ENCODE measurements at regions not wholly inside any gene's neighbourhood (a gene's known extent, or its start where the extent isn't known, plus 50 kb on each side); places are given as distances from the start of the nearest gene placed in this dataset.

- H4K5ac ChIP-seq (ENCODE audit: insufficient read length, low read depth, low read length): no peak overlapping the region
- WGBS, 2 experiments (ENCODE audit: extremely low coverage in 1 of 2, insufficient coverage in 1 of 2, insufficient read length in 1 of 2, insufficient replicate concordance in 2 of 2, low coverage in 1 of 2, low lambda C conversion rate in 2 of 2, missing lambda C conversion rate in 1 of 2): 95% methylated on average over 7 of the region's 7 CpGs; no CpG with 5 or more reads in 1 of the 2 experiments
- H3K56ac ChIP-seq (replicated peaks; ENCODE audit: insufficient read length, low read depth, low read length): no peak overlapping the region
- no peak overlapping the region for H3K4me2 ChIP-seq (ENCODE audit: insufficient read depth in 1 of 2, low read depth in 2 of 2, low read length in 2 of 2)
- H3K4me1 ChIP-seq (replicated peaks in 1 of 4; ENCODE audit: control insufficient read depth in 3 of 4, insufficient read depth in 4 of 4, low read length in 3 of 4): no peaks in the 10 kb centered on the region
- no peak overlapping the region for H2BK5ac ChIP-seq (ENCODE audit: low read depth, low read length)
- no peaks in the 10 kb centered on the region for H3K9me3 ChIP-seq (ENCODE audit: insufficient read depth in 2 of 2, low read depth in 1 of 2, low read length in 1 of 2)
- POLR2A ChIA-PET (ENCODE audit: partially characterized antibody): no interaction called here
- no peak overlapping the region for H2BK12ac ChIP-seq (ENCODE audit: low read depth, low read length)
- no peaks in the 10 kb centered on the region for H3K27me3 ChIP-seq (replicated peaks in 1 of 4; ENCODE audit: control insufficient read depth in 3 of 4, extremely low read depth in 1 of 4, insufficient read depth in 3 of 4, low read length in 3 of 4)
- no peaks in the 10 kb centered on the region for H3K79me1 ChIP-seq (ENCODE audit: low read depth, low read length)
- H3K23ac ChIP-seq (ENCODE audit: insufficient read length): no peak overlapping the region
- CTCF ChIA-PET (ENCODE audit: partially characterized antibody): interaction anchor here (1.0 to 1.5 kb wide), 2 partner anchors 68 to 305 kb away, joined by 3 read pairs; no protein-coding TSS in a partner anchor
- no peak overlapping the region for H3K27ac ChIP-seq (ENCODE audit: low read depth, low read length)
- H3K23me2 ChIP-seq (ENCODE audit: low read depth, low read length): no peaks in the 10 kb centered on the region
- no peaks in the 10 kb centered on the region for H4K20me1 ChIP-seq (replicated peaks in 1 of 2; ENCODE audit: control insufficient read depth in 1 of 2, insufficient read depth in 2 of 2, low read length in 2 of 2)
- no peaks in the 10 kb centered on the region for H3K36me3 ChIP-seq (ENCODE audit: control insufficient read depth in 2 of 4, insufficient read depth in 4 of 4, low read length in 3 of 4)
- H2AK5ac ChIP-seq (ENCODE audit: low read depth, low read length): no peak overlapping the region
- no peak overlapping the region for H4K8ac ChIP-seq (ENCODE audit: extremely low read depth, insufficient read depth, low read length)
- no peak overlapping the region for H2BK20ac ChIP-seq (ENCODE audit: low read length)
- H4K91ac ChIP-seq (replicated peaks; ENCODE audit: insufficient read length, low read length): no peak overlapping the region
- H3K14ac ChIP-seq (ENCODE audit: insufficient read length): no peak overlapping the region
- H3K4me3 ChIP-seq (ENCODE audit: extremely low read depth in 1 of 4, insufficient read depth in 2 of 4, low read depth in 3 of 4, low read length in 4 of 4): no peak overlapping the region
- no peak overlapping the region for H3K4ac ChIP-seq (replicated peaks; ENCODE audit: insufficient read length, low read depth, low read length)
- no peak overlapping the region for H3K18ac ChIP-seq (ENCODE audit: extremely low read depth, low read length)
- no peak for DNase-seq (ENCODE audit: low read depth in 1 of 2, low spot score in 2 of 2)
- no peak overlapping the region for H2BK15ac ChIP-seq (ENCODE audit: low read length)
- H3K9ac ChIP-seq (replicated peaks in 1 of 4; ENCODE audit: extremely low read depth in 1 of 4, low read depth in 3 of 4, low read length in 3 of 4): no peak overlapping the region
- no peaks in the 10 kb centered on the region for H3K79me2 ChIP-seq (ENCODE audit: control insufficient read depth in 1 of 2, insufficient read depth in 2 of 2, low read length in 2 of 2)
- no peak overlapping the region for H2BK120ac ChIP-seq (replicated peaks; ENCODE audit: low read depth, low read length)
- no peak overlapping the region for H2AFZ ChIP-seq (ENCODE audit: low read length)
- no peak for FAIRE-seq
- TF ChIP-seq RNF2 (IDR thresholded peaks at IDR 0.05; ENCODE audit: borderline replicate concordance, low read depth, low read length, missing control alignments, poor library complexity, severe bottlenecking): no peak
- no peak for TF ChIP-seq TBP (IDR thresholded peaks at IDR 0.05; ENCODE audit: low read depth, low read length)
- TF ChIP-seq RFX5 (IDR thresholded peaks at IDR 0.05; ENCODE audit: borderline replicate concordance, low read depth, low read length): no peak
- no peak for TF ChIP-seq JUN (IDR thresholded peaks at IDR 0.05; ENCODE audit: low read depth, low read length)
- no peak for TF ChIP-seq EP300 (IDR thresholded peaks at IDR 0.05; ENCODE audit: borderline replicate concordance in 1 of 2, low read depth in 2 of 2, low read length in 2 of 2)
- TF ChIP-seq MAX (IDR thresholded peaks at IDR 0.05): no peak
- no peak for TF ChIP-seq CTBP2 (IDR thresholded peaks at IDR 0.05; ENCODE audit: borderline replicate concordance, insufficient read depth, insufficient read length, low read length)
- TF ChIP-seq SP4 (IDR thresholded peaks at IDR 0.05; ENCODE audit: low read length): no peak
- no peak for TF ChIP-seq ZNF274 (IDR thresholded peaks at IDR 0.05; ENCODE audit: borderline replicate concordance, extremely low read depth, low read length)
- TF ChIP-seq HDAC6 (IDR thresholded peaks at IDR 0.05; ENCODE audit: low read depth, low read length): no peak
- TF ChIP-seq ATF3 (IDR thresholded peaks at IDR 0.05; ENCODE audit: insufficient read depth, low read depth, low read length): no peak
- TF ChIP-seq CHD2 (IDR thresholded peaks at IDR 0.05; ENCODE audit: low read length): no peak
Observed at GRCh38 chr13:23107665-23108064, 73.1 kb upstream of the SGCG start.
